Esophagus (tissue), 2 donors: ENCODE measurements at regions not wholly inside any gene's neighbourhood (a gene's known extent, or its start where the extent isn't known, plus 50 kb on each side); places are given as distances from the start of the nearest gene placed in this dataset.

ENCODE experiments used
- H3K27ac ChIP-seq, 2 donors: one replicate each; pipeline ENCODE4 v1.5.1; 2013; ENCODE audit warnings: low read depth in 2 of 2, mild to moderate bottlenecking in 2 of 2, inconsistent platforms in 1 of 2, low read length in 1 of 2, moderate library complexity in 1 of 2
- H3K27me3 ChIP-seq, 2 donors: one replicate each; pipeline ENCODE4 v1.6.1; 2013; ENCODE audit warnings: low read length in 2 of 2, control low read depth in 1 of 2, mild to moderate bottlenecking in 1 of 2; ENCODE audit not compliant: insufficient read depth in 2 of 2, control insufficient read depth in 1 of 2
- H3K36me3 ChIP-seq, 2 donors: one replicate each; pipeline ENCODE4 v1.6.1; 2013; ENCODE audit warnings: low read length in 1 of 2; ENCODE audit not compliant: control insufficient read depth in 2 of 2, insufficient read depth in 2 of 2
- H3K4me1 ChIP-seq, 2 donors: one replicate each; pipeline ENCODE4 v1.6.1; 2013; ENCODE audit warnings: low read length in 1 of 2; ENCODE audit not compliant: control insufficient read depth in 2 of 2, insufficient read depth in 2 of 2
- H3K4me3 ChIP-seq, 2 donors: one replicate each; pipeline ENCODE4 v1.5.1; 2013; ENCODE audit warnings: low read length in 2 of 2, mild to moderate bottlenecking in 2 of 2, low read depth in 1 of 2, moderate library complexity in 1 of 2
- H3K9me3 ChIP-seq, 2 donors: one replicate each; pipeline ENCODE4 v1.6.1; 2013; ENCODE audit warnings: mild to moderate bottlenecking in 2 of 2, low read depth in 1 of 2, low read length in 1 of 2, moderate library complexity in 1 of 2; ENCODE audit not compliant: control insufficient read depth in 2 of 2, insufficient read depth in 1 of 2
- WGBS, 2 donors: extraction: QIAGEN DNeasy Blood & Tissue Kit; methylation state at CpG; one replicate each; pipeline ENCODE4 v1.1.7; 2013; 5-methylcytosine and 5-hydroxymethylcytosine counted together
- donor health status: healthy with polysubstance abuse.
- donor health status: Bipolar disorder and iron deficiency.

GRCh38 chr1:238549137-238549536, 658.4 kb upstream of the ZP4 start:
- H3K9me3 ChIP-seq = peaks cover 0 to 3% of the 10 kb centered on the region in 2 donors
- H3K4me1 ChIP-seq = no peaks in the 10 kb centered on the region
- no peaks in the 10 kb centered on the region for H3K27me3 ChIP-seq
- no peak overlapping the region for H3K4me3 ChIP-seq
- H3K27ac ChIP-seq = no peak overlapping the region
- 71% methylated on average over 2 of the region's 2 CpGs for WGBS, 2 donors
- H3K36me3 ChIP-seq = no peaks in the 10 kb centered on the region

GRCh38 chr1:238546118-238546517, 655.4 kb upstream of the ZP4 start:
- H3K4me1 ChIP-seq = no peaks in the 10 kb centered on the region
- peaks cover 0 to 3% of the 10 kb centered on the region in 2 donors for H3K9me3 ChIP-seq
- no peaks in the 10 kb centered on the region for H3K36me3 ChIP-seq
- no peak overlapping the region for H3K4me3 ChIP-seq
- no peaks in the 10 kb centered on the region for H3K27me3 ChIP-seq
- no peak overlapping the region for H3K27ac ChIP-seq
- WGBS, 2 donors = 55 to 56% methylated on average over 2 of the region's 2 CpGs

- 78 to 80% methylated on average over 3 of the region's 3 CpGs for WGBS, 2 donors
- no peaks in the 10 kb centered on the region for H3K27me3 ChIP-seq
- no peak overlapping the region for H3K4me3 ChIP-seq
- no peaks in the 10 kb centered on the region for H3K36me3 ChIP-seq
- no peak overlapping the region for H3K27ac ChIP-seq
- no peaks in the 10 kb centered on the region for H3K9me3 ChIP-seq
- H3K4me1 ChIP-seq = no peaks in the 10 kb centered on the region
These were observed 646.9 kb upstream of the ZP4 start for GRCh38 chr1:238537641-238538040.

GRCh38 chr1:238530209-238530851, 639.6 kb upstream of the ZP4 start:
- Histone ChIP-seq H3K4me3 (no peak overlapping the region), H3K36me3 (no peaks in the 10 kb centered on the region), H3K9me3 (peaks cover 0 to 5% of the 10 kb centered on the region in 2 donors), H3K27me3 (no peaks in the 10 kb centered on the region), H3K27ac (no peak overlapping the region), H3K4me1 (no peaks in the 10 kb centered on the region)
- WGBS, 2 donors = 89 to 93% methylated on average over 13 of the region's 13 CpGs

GRCh38 chr1:238517711-238518110, 627.0 kb upstream of the ZP4 start:
- Histone ChIP-seq H3K4me1 (no peaks in the 10 kb centered on the region), H3K36me3 (no peaks in the 10 kb centered on the region), H3K9me3 (peaks cover 0 to 3% of the 10 kb centered on the region in 2 donors), H3K27ac (no peak overlapping the region), H3K4me3 (no peak overlapping the region), H3K27me3 (no peaks in the 10 kb centered on the region)
- 87 to 88% methylated on average over 4 of the region's 4 CpGs for WGBS, 2 donors

GRCh38 chr1:238501290-238501689, 610.6 kb upstream of the ZP4 start:
- no peaks in the 10 kb centered on the region for H3K9me3 ChIP-seq
- no peak overlapping the region for H3K4me3 ChIP-seq
- H3K27me3 ChIP-seq = no peaks in the 10 kb centered on the region
- H3K36me3 ChIP-seq = no peaks in the 10 kb centered on the region
- WGBS, 2 donors = 63 to 70% methylated on average over 3 of the region's 3 CpGs
- H3K4me1 ChIP-seq = no peaks in the 10 kb centered on the region
- no peak overlapping the region for H3K27ac ChIP-seq

GRCh38 chr1:238499021-238499420, 608.3 kb upstream of the ZP4 start:
- Histone ChIP-seq H3K4me1 (no peaks in the 10 kb centered on the region), H3K4me3 (no peak overlapping the region), H3K27ac (no peak overlapping the region), H3K9me3 (no peaks in the 10 kb centered on the region), H3K27me3 (no peaks in the 10 kb centered on the region), H3K36me3 (no peaks in the 10 kb centered on the region)
- 85 to 91% methylated on average over 5 of the region's 5 CpGs for WGBS, 2 donors

- WGBS, 2 donors = 84 to 94% methylated on average over 11 of the region's 11 CpGs
- Histone ChIP-seq H3K4me3 (no peak overlapping the region), H3K36me3 (no peaks in the 10 kb centered on the region), H3K9me3 (peaks cover 0 to 2% of the 10 kb centered on the region in 2 donors), H3K27ac (no peak overlapping the region), H3K4me1 (no peaks in the 10 kb centered on the region), H3K27me3 (no peaks in the 10 kb centered on the region)
These were observed 601.5 kb upstream of the ZP4 start for GRCh38 chr1:238492271-238492670.

GRCh38 chr1:238491265-238491664, 600.5 kb upstream of the ZP4 start:
- Histone ChIP-seq H3K4me3 (no peak overlapping the region), H3K27ac (no peak overlapping the region), H3K27me3 (no peaks in the 10 kb centered on the region), H3K4me1 (no peaks in the 10 kb centered on the region), H3K36me3 (no peaks in the 10 kb centered on the region), H3K9me3 (peaks cover 0 to 2% of the 10 kb centered on the region in 2 donors)
- 90 to 91% methylated on average over 12 of the region's 12 CpGs for WGBS, 2 donors

- Histone ChIP-seq H3K36me3 (no peaks in the 10 kb centered on the region), H3K4me1 (no peaks in the 10 kb centered on the region), H3K27me3 (no peaks in the 10 kb centered on the region), H3K27ac (no peak overlapping the region), H3K4me3 (no peak overlapping the region), H3K9me3 (peaks cover 0 to 2% of the 10 kb centered on the region in 2 donors)
- WGBS, 2 donors = 78 to 79% methylated on average over 3 of the region's 3 CpGs
These were observed 598.3 kb upstream of the ZP4 start for GRCh38 chr1:238489006-238489405.
